ENCODE measurements at regions not wholly inside any gene's neighbourhood (a gene's known extent, or its start where the extent isn't known, plus 50 kb on each side); places are given as distances from the start of the nearest gene placed in this dataset.

GRCh38 chr14:71588576-71589215 lies 343.5 kb upstream of the RGS6 start:
- ATAC-seq (no peak), DNase-seq (no peak)
- intact Hi-C loops (cut with DNase I): no loop called here

GRCh38 chr14:71589609-71590008 lies 342.6 kb upstream of the RGS6 start:
- intact Hi-C loops (cut with DNase I): no loop called here
- ATAC-seq: no peak
- no peak for DNase-seq

- intact Hi-C loops (cut with DNase I): no loop called here
- no peak for ATAC-seq
- no peak for DNase-seq
Observed at GRCh38 chr14:71590131-71590530, 342.1 kb upstream of the RGS6 start.

- intact Hi-C loops (cut with DNase I): no loop called here
- DNase-seq (no peak), ATAC-seq (no peak)
Observed at GRCh38 chr14:71591231-71591630, 341.0 kb upstream of the RGS6 start.

- DNase-seq: no peak
- no peak for ATAC-seq
- intact Hi-C loops (cut with DNase I): no loop called here
Observed at GRCh38 chr14:71591929-71592328, 340.3 kb upstream of the RGS6 start.

- no peak for ATAC-seq
- intact Hi-C loops (cut with DNase I): no loop called here
- no peak for DNase-seq
Observed at GRCh38 chr14:71592361-71592760, 339.9 kb upstream of the RGS6 start.

GRCh38 chr14:71593966-71594365 lies 338.3 kb upstream of the RGS6 start:
- no peak for ATAC-seq
- intact Hi-C loops (cut with DNase I): no loop called here
- no peak for DNase-seq

GRCh38 chr14:71594821-71595220 lies 337.4 kb upstream of the RGS6 start:
- ATAC-seq (no peak), DNase-seq (no peak)
- intact Hi-C loops (cut with DNase I): no loop called here

GRCh38 chr14:71595441-71595840 lies 336.8 kb upstream of the RGS6 start:
- DNase-seq (no peak), ATAC-seq (no peak)
- intact Hi-C loops (cut with DNase I): no loop called here

- no peak for ATAC-seq
- intact Hi-C loops (cut with DNase I): no loop called here
- DNase-seq: no peak
Observed at GRCh38 chr14:71597287-71597920, 334.8 kb upstream of the RGS6 start.

- ATAC-seq (no peak), DNase-seq (no peak)
- intact Hi-C loops (cut with DNase I): no loop called here
Observed at GRCh38 chr14:71597955-71598660, 334.1 kb upstream of the RGS6 start.

GRCh38 chr14:71600309-71600708 lies 331.9 kb upstream of the RGS6 start:
- intact Hi-C loops (cut with DNase I): no loop called here
- ATAC-seq: no peak
- DNase-seq: no peak

- DNase-seq (no peak), ATAC-seq (no peak)
- intact Hi-C loops (cut with DNase I): no loop called here
Observed at GRCh38 chr14:71602524-71602923, 329.7 kb upstream of the RGS6 start.

GRCh38 chr14:71604231-71604630 lies 328.0 kb upstream of the RGS6 start:
- intact Hi-C loops (cut with DNase I): no loop called here
- no peak for ATAC-seq
- DNase-seq: no peak

- intact Hi-C loops (cut with DNase I): no loop called here
- DNase-seq: no peak
- no peak for ATAC-seq
Observed at GRCh38 chr14:71606064-71606463, 326.2 kb upstream of the RGS6 start.

- DNase-seq (no peak), ATAC-seq (no peak)
- intact Hi-C loops (cut with DNase I): no loop called here
Observed at GRCh38 chr14:71606575-71606974, 325.7 kb upstream of the RGS6 start.

- intact Hi-C loops (cut with DNase I): no loop called here
- no peak for ATAC-seq
Observed at GRCh38 chr14:71607056-71607455, 325.2 kb upstream of the RGS6 start.

GRCh38 chr14:71610149-71610548 lies 322.1 kb upstream of the RGS6 start:
- ATAC-seq (no peak), DNase-seq (no peak)
- intact Hi-C loops (cut with DNase I): no loop called here

More at GRCh38 chr14:71607056-71607455, 325.2 kb upstream of the RGS6 start:
- no peak for DNase-seq

- DNase-seq (no peak), ATAC-seq (no peak)
- intact Hi-C loops (cut with DNase I): no loop called here
Observed at GRCh38 chr14:71610797-71611196, 321.4 kb upstream of the RGS6 start.

GRCh38 chr14:71613168-71613567 lies 319.1 kb upstream of the RGS6 start:
- intact Hi-C loops (cut with DNase I): no loop called here
- ATAC-seq: no peak

GRCh38 chr14:71616013-71616412 lies 316.2 kb upstream of the RGS6 start:
- DNase-seq: no peak
- intact Hi-C loops (cut with DNase I): no loop called here

More at GRCh38 chr14:71613168-71613567, 319.1 kb upstream of the RGS6 start:
- no peak for DNase-seq

More at GRCh38 chr14:71616013-71616412, 316.2 kb upstream of the RGS6 start:
- ATAC-seq: no peak

Measured in left cardiac atrium (tissue), 4 donors.